ENCODE measurements at regions not wholly inside any gene's neighbourhood (a gene's known extent, or its start where the extent isn't known, plus 50 kb on each side); places are given as distances from the start of the nearest gene placed in this dataset.

DNA sequence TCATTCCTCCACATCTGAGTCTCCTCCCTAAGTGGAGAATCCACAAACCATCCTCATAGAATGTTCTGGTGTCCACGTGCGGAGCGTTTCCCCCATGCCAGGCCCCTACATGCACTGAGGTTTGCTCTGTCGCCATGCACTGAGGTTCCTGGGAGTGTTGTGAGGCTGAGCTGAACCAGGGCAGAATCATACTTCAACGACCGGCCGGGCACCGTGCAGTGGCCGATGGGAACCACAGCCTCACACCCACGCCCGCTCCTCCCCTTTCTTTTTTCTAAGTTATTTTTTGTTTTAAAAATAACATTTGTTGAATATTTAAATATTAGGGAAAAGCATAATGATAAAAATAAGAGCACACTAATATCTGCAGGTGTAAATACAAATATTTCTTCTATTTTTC lies 260.4 kb upstream of the IRX4 start:
- TF ChIP-seq, protein P1, sequence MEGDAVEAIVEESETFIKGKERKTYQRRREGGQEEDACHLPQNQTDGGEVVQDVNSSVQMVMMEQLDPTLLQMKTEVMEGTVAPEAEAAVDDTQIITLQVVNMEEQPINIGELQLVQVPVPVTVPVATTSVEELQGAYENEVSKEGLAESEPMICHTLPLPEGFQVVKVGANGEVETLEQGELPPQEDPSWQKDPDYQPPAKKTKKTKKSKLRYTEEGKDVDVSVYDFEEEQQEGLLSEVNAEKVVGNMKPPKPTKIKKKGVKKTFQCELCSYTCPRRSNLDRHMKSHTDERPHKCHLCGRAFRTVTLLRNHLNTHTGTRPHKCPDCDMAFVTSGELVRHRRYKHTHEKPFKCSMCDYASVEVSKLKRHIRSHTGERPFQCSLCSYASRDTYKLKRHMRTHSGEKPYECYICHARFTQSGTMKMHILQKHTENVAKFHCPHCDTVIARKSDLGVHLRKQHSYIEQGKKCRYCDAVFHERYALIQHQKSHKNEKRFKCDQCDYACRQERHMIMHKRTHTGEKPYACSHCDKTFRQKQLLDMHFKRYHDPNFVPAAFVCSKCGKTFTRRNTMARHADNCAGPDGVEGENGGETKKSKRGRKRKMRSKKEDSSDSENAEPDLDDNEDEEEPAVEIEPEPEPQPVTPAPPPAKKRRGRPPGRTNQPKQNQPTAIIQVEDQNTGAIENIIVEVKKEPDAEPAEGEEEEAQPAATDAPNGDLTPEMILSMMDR (conservative IDR thresholded peaks at IDR 0.05; ENCODE audit: low read depth, low read length): no peak
- TF ChIP-seq EZH2 (IDR thresholded peaks at IDR 0.05; ENCODE audit: low read length, unreplicated experiment) (no peak), EZH2phosphoT487 (IDR thresholded peaks at IDR 0.05; ENCODE audit: borderline replicate concordance, low read length) (no peak)
